Keratinocyte (primary cell): ENCODE measurements at regions not wholly inside any gene's neighbourhood (a gene's known extent, or its start where the extent isn't known, plus 50 kb on each side); places are given as distances from the start of the nearest gene placed in this dataset.

Source experiments
- DNase-seq: peaks from one replicate; pipeline ENCODE4 v3.0.0-alpha.2; 2011; ENCODE audit warnings: low read depth, missing footprints, low spot score
- FAIRE-seq: peaks from 2 replicates; lab custom pipeline; 2011; peaks lifted over from hg19 to GRCh38; lab: Jason Lieb, UNC
- H2AFZ ChIP-seq: 2 replicates; pipeline ENCODE4 v1.6.0; 2012; ENCODE audit warnings: low read length, control low read depth, inconsistent platforms; ENCODE audit not compliant: control insufficient read depth
- H3K27ac ChIP-seq: 2 replicates; pipeline ENCODE4 v1.5.1; 2011; ENCODE audit warnings: low read length; ENCODE audit not compliant: control insufficient read depth, insufficient read depth
- H3K27me3 ChIP-seq: 3 replicates; pipeline ENCODE4 v1.6.0; 2011; ENCODE audit warnings: low read length; ENCODE audit not compliant: control insufficient read depth, insufficient read depth; ENCODE audit errors: extremely low read depth
- H3K36me3 ChIP-seq, 2 experiments: 2 replicates in 1 of 2; 3 replicates in 1 of 2; pipeline ENCODE4 v1.5.1; 2011; ENCODE audit warnings: low read length in 2 of 2, mild to moderate bottlenecking in 1 of 2; ENCODE audit not compliant: control insufficient read depth in 2 of 2, insufficient read depth in 2 of 2; ENCODE audit errors: extremely low read depth in 1 of 2
- H3K4me1 ChIP-seq: 3 replicates; pipeline ENCODE4 v1.5.1; 2011; ENCODE audit warnings: low read length; ENCODE audit not compliant: control insufficient read depth, insufficient read depth; ENCODE audit errors: extremely low read depth
- H3K4me2 ChIP-seq: 3 replicates; pipeline ENCODE4 v1.6.0; 2011; ENCODE audit warnings: low read depth, low read length; ENCODE audit not compliant: control insufficient read depth, insufficient read depth; ENCODE audit errors: extremely low read depth
- H3K4me3 ChIP-seq, 3 experiments: fragments of 200-600 bp in 1 of 3; sonication (generic) in 1 of 3; 2 replicates in 2 of 3; 3 replicates in 1 of 3; pipeline ENCODE4 v1.5.1; 2011 to 2016; ENCODE audit warnings: low read length in 3 of 3, mild to moderate bottlenecking in 3 of 3, control low read depth in 2 of 3, inconsistent platforms in 1 of 3, low read depth in 1 of 3, mixed read lengths in 1 of 3, mixed run types in 1 of 3, moderate library complexity in 1 of 3; ENCODE audit not compliant: control insufficient read depth in 2 of 3, insufficient read depth in 2 of 3; ENCODE audit errors: extremely low read depth in 1 of 3
- H3K79me2 ChIP-seq: 2 replicates; pipeline ENCODE4 v1.6.0; 2012; ENCODE audit warnings: low read length; ENCODE audit not compliant: control insufficient read depth, insufficient read depth
- H3K9ac ChIP-seq: 3 replicates; pipeline ENCODE4 v1.6.0; 2011; ENCODE audit warnings: low read length; ENCODE audit not compliant: control insufficient read depth, insufficient read depth; ENCODE audit errors: extremely low read depth
- H3K9me1 ChIP-seq: 3 replicates; pipeline ENCODE4 v1.6.0; 2011; ENCODE audit warnings: low read length; ENCODE audit not compliant: control insufficient read depth, insufficient read depth; ENCODE audit errors: extremely low read depth
- H3K9me3 ChIP-seq: 2 replicates; pipeline ENCODE4 v1.5.1; 2012; ENCODE audit warnings: low read depth, low read length; ENCODE audit not compliant: control insufficient read depth
- H4K20me1 ChIP-seq: 3 replicates; pipeline ENCODE4 v1.6.0; 2011; ENCODE audit warnings: low read length; ENCODE audit not compliant: control insufficient read depth, insufficient read depth; ENCODE audit errors: extremely low read depth
- CTCF ChIP-seq, 3 experiments: IDR thresholded peaks in 1 of 3; conservative IDR thresholded peaks in 1 of 3; optimal IDR thresholded peaks in 1 of 3; 2 replicates in 2 of 3; 3 replicates in 1 of 3; pipeline versions ENCODE3 to v1.5.1; 2011; ENCODE audit warnings: low read length in 3 of 3, mild to moderate bottlenecking in 3 of 3, moderate library complexity in 2 of 3, control low read depth in 1 of 3, inconsistent platforms in 1 of 3; ENCODE audit not compliant: insufficient read depth in 2 of 3; ENCODE audit errors: extremely low read depth in 1 of 3
- EZH2 ChIP-seq: IDR thresholded peaks from one replicate; pipeline ENCODE4 v1.6.1; 2012; ENCODE audit warnings: inconsistent platforms, mild to moderate bottlenecking, low read length, moderate library complexity
- dilution Hi-C: fragments of 300-500 bp; cut with MboI; formaldehyde crosslinking; loops from one replicate; pipeline ENCODE4 v1.7.0; 2020; ENCODE audit warnings: low sequenced_read_pairs; ENCODE audit not compliant: extremely low pct_ligation_motif_present

- H3K27me3 ChIP-seq: no peaks in the 10 kb centered on the region
- no peak overlapping the region for H3K4me2 ChIP-seq
- H3K36me3 ChIP-seq: no peaks in the 10 kb centered on the region
- no peak for FAIRE-seq
- dilution Hi-C loops: no loop called here
- no peak overlapping the region for H3K4me3 ChIP-seq
- H3K27ac ChIP-seq: no peak overlapping the region
- no peaks in the 10 kb centered on the region for H3K9me3 ChIP-seq
- no peaks in the 10 kb centered on the region for H3K79me2 ChIP-seq
- no peak overlapping the region for H3K9ac ChIP-seq
- H4K20me1 ChIP-seq: no peaks in the 10 kb centered on the region
- H2AFZ ChIP-seq: no peak overlapping the region
- DNase-seq: no peak
- TF ChIP-seq EZH2: no peak
- no peak for TF ChIP-seq CTCF (optimal IDR thresholded peaks at IDR 0.05 in 1 of 3, IDR thresholded peaks at IDR 0.05 in 1 of 3, conservative IDR thresholded peaks at IDR 0.05 in 1 of 3; ENCODE audit: extremely low read depth in 1 of 3, insufficient read depth in 2 of 3, low read length in 3 of 3)
- H3K4me1 ChIP-seq: no peaks in the 10 kb centered on the region
- no peaks in the 10 kb centered on the region for H3K9me1 ChIP-seq
Measured at GRCh38 chrX:138858438-138858837, 146.9 kb upstream of the FGF13 start.

- H3K36me3 ChIP-seq: no peaks in the 10 kb centered on the region
- no peaks in the 10 kb centered on the region for H4K20me1 ChIP-seq
- dilution Hi-C loops: no loop called here
- H3K9me3 ChIP-seq: no peaks in the 10 kb centered on the region
- H3K4me3 ChIP-seq: no peak overlapping the region
- DNase-seq (no peak), FAIRE-seq (no peak)
- TF ChIP-seq EZH2: no peak
- TF ChIP-seq CTCF (optimal IDR thresholded peaks at IDR 0.05 in 1 of 3, IDR thresholded peaks at IDR 0.05 in 1 of 3, conservative IDR thresholded peaks at IDR 0.05 in 1 of 3; ENCODE audit: extremely low read depth in 1 of 3, insufficient read depth in 2 of 3, low read length in 3 of 3): no peak
- no peak overlapping the region for H3K9ac ChIP-seq
- no peaks in the 10 kb centered on the region for H3K9me1 ChIP-seq
- no peak overlapping the region for H3K4me2 ChIP-seq
- no peaks in the 10 kb centered on the region for H3K79me2 ChIP-seq
- H3K27me3 ChIP-seq: no peaks in the 10 kb centered on the region
- H2AFZ ChIP-seq: no peak overlapping the region
- H3K4me1 ChIP-seq: no peaks in the 10 kb centered on the region
- no peak overlapping the region for H3K27ac ChIP-seq
Measured at GRCh38 chrX:138856881-138857604, 145.5 kb upstream of the FGF13 start.
